ENCODE measurements at regions not wholly inside any gene's neighbourhood (a gene's known extent, or its start where the extent isn't known, plus 50 kb on each side); places are given as distances from the start of the nearest gene placed in this dataset.

DNA sequence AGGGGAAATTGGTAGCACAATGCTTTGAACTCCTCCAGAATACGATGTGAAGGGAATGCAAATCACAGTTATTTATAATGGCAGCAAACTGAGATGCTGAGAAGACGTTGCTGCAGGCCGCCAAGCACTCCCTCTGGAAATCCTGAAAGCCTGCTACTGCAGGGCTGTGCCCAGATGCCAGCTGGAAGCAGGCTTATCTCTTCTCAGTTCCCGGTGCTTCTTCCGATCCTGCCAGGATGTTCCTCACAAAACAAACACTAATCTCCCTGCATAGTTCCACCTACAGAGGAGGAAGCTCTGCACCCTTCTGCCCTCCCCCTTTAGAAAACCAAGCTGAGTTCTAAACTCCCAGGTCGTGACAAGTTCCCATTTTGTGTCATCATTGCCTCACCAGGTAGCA lies 201.7 kb upstream of the BCL6 start:
- TF ChIP-seq FOS (IDR thresholded peaks at IDR 0.05; ENCODE audit: low read depth, low read length) (no peak), CEBPB (IDR thresholded peaks at IDR 0.05; ENCODE audit: low read depth, low read length) (no peak)

All from IMR-90 (cell line).